ENCODE measurements at regions not wholly inside any gene's neighbourhood (a gene's known extent, or its start where the extent isn't known, plus 50 kb on each side); places are given as distances from the start of the nearest gene placed in this dataset.
"Not testable (repeated sequence)": the region's sequence is repeated elsewhere in the genome, so short reads cannot be mapped to it uniquely, and the experiment has no call there.

- TF ChIP-seq CTCF (IDR thresholded peaks at IDR 0.05; ENCODE audit: control insufficient read depth, extremely low read depth, insufficient read depth) = no peak
- H3K4me3 ChIP-seq (ENCODE audit: low read depth, low read length) = no peak overlapping the region
- no peak for DNase-seq (ENCODE audit: low read depth)
These were observed 2522.1 kb downstream of the ARAP2 start for GRCh38 chr4:33722254-33722653.

- H3K4me3 ChIP-seq (ENCODE audit: low read depth, low read length) = no peak overlapping the region
- DNase-seq (ENCODE audit: low read depth) = no peak
- peak; percentile 35 for TF ChIP-seq CTCF (IDR thresholded peaks at IDR 0.05; ENCODE audit: control insufficient read depth, extremely low read depth, insufficient read depth)
These were observed 2521.4 kb downstream of the ARAP2 start for GRCh38 chr4:33722800-33723516.

- TF ChIP-seq CTCF (IDR thresholded peaks at IDR 0.05; ENCODE audit: control insufficient read depth, extremely low read depth, insufficient read depth) = no peak
- no peak for DNase-seq (ENCODE audit: low read depth)
- H3K4me3 ChIP-seq (ENCODE audit: low read depth, low read length) = no peak overlapping the region
These were observed 2519.6 kb downstream of the ARAP2 start for GRCh38 chr4:33724685-33725084.

GRCh38 chr4:33725861-33726260, 2518.5 kb downstream of the ARAP2 start:
- no peak for DNase-seq (ENCODE audit: low read depth)
- no peak for TF ChIP-seq CTCF (IDR thresholded peaks at IDR 0.05; ENCODE audit: control insufficient read depth, extremely low read depth, insufficient read depth)
- H3K4me3 ChIP-seq (ENCODE audit: low read depth, low read length) = no peak overlapping the region

- H3K4me3 ChIP-seq (ENCODE audit: low read depth, low read length) = no peak overlapping the region
- no peak for TF ChIP-seq CTCF (IDR thresholded peaks at IDR 0.05; ENCODE audit: control insufficient read depth, extremely low read depth, insufficient read depth)
- DNase-seq (ENCODE audit: low read depth) = no peak
These were observed 2506.6 kb downstream of the ARAP2 start for GRCh38 chr4:33737726-33738125.

- no peak overlapping the region for H3K4me3 ChIP-seq (ENCODE audit: low read depth, low read length)
- TF ChIP-seq CTCF (IDR thresholded peaks at IDR 0.05; ENCODE audit: control insufficient read depth, extremely low read depth, insufficient read depth) = no peak
- DNase-seq (ENCODE audit: low read depth) = no peak
These were observed 2504.3 kb downstream of the ARAP2 start for GRCh38 chr4:33739884-33740632.

- not testable (repeated sequence) for DNase-seq (ENCODE audit: low read depth)
These were observed 2503.4 kb downstream of the ARAP2 start for GRCh38 chr4:33740871-33741270.

More at GRCh38 chr4:33740871-33741270, 2503.4 kb downstream of the ARAP2 start:
- not testable (repeated sequence) for H3K4me3 ChIP-seq (ENCODE audit: low read depth, low read length)

Measured in LNCaP clone FGC (cell line).